Heart right ventricle (tissue), 16 donors: ENCODE measurements at regions not wholly inside any gene's neighbourhood (a gene's known extent, or its start where the extent isn't known, plus 50 kb on each side); places are given as distances from the start of the nearest gene placed in this dataset.
"Not testable (repeated sequence)": the region's sequence is repeated elsewhere in the genome, so short reads cannot be mapped to it uniquely, and the experiment has no call there.

Experiments used
- ATAC-seq, 8 donors: fragments of 200-7000 bp; cut with Tn5 transposase; one replicate each; pipeline ENCODE4 v1.9.1; 2020; ENCODE audit warnings: mild to moderate bottlenecking in 8 of 8, moderate library complexity in 8 of 8, moderate number of reproducible peaks in 1 of 8
- DNase-seq, 2 donors: peaks; one replicate each; pipeline ENCODE4 v3.0.0-alpha.2; 2020
- H3K27ac ChIP-seq, 10 donors: fragments of 200-600 bp; sonication (generic) in 2 of 10; one replicate each; pipeline versions ENCODE4 v1.5.0 to v1.8.0; 2020 to 2022; ENCODE audit warnings: mild to moderate bottlenecking in 3 of 10
- H3K27me3 ChIP-seq, 7 donors: fragments of 200-600 bp; one replicate each; pipeline ENCODE4 v1.8.0; 2021 to 2022; ENCODE audit warnings: mild to moderate bottlenecking in 2 of 7
- H3K36me3 ChIP-seq, 9 donors: fragments of 200-600 bp; sonication (generic) in 1 of 9; one replicate each; pipeline versions ENCODE4 v1.5.0 to v1.8.0; 2020 to 2022; ENCODE audit warnings: mild to moderate bottlenecking in 2 of 9
- H3K4me1 ChIP-seq, 9 donors: fragments of 200-600 bp; sonication (generic) in 1 of 9; one replicate each; pipeline versions ENCODE4 v1.5.0 to v1.8.0; 2020 to 2022; ENCODE audit warnings: mild to moderate bottlenecking in 4 of 9
- H3K4me3 ChIP-seq, 10 donors: fragments of 200-600 bp; sonication (generic) in 2 of 10; one replicate each; pipeline versions ENCODE4 v1.5.0 to v1.8.0; 2020 to 2022; ENCODE audit warnings: mild to moderate bottlenecking in 7 of 10, moderate library complexity in 2 of 10
- H3K9me3 ChIP-seq, 11 donors: fragments of 200-600 bp in 10 of 11; sonication (generic) in 2 of 11; one replicate each; pipeline versions ENCODE4 v1.5.0 to v1.8.0; 2013 to 2022; ENCODE audit warnings: mild to moderate bottlenecking in 2 of 11, control low read depth in 1 of 11, moderate library complexity in 1 of 11
- WGBS, 2 donors: extraction: QIAGEN DNeasy Blood & Tissue Kit; methylation state at CpG; one replicate each; pipeline ENCODE4 v1.1.7; 2013; ENCODE audit warnings: inconsistent platforms in 1 of 2; 5-methylcytosine and 5-hydroxymethylcytosine counted together
- intact Hi-C, 10 donors: fragments of 100-400 bp; cut with DNase I; formaldehyde crosslinking; loops; one replicate each; pipeline versions ENCODE4 v1.11.1 to v1.14.2; 2022
- TF ChIP-seq, protein P1 (sequence below), 9 donors: fragments of 200-600 bp; sonication (generic) in 2 of 9; IDR thresholded peaks; one replicate each; pipeline versions ENCODE4 v1.5.0 to v1.8.0; 2021 to 2022; ENCODE audit warnings: antibody characterized with exemption in 9 of 9, mild to moderate bottlenecking in 5 of 9, moderate library complexity in 1 of 9
- donor health status: Arrhythmogenic right ventricular cardiomyopathy.
- donor health status: ischemic (EF 13 %, LVEDD 7.1; RV severe dilation, severe dysfunction).
- donor health status: healthy with polysubstance abuse.
- donor health status: DM: no; HTN: yes; CAD: no.
- donor health status: DM: no; HTN: no; CAD: no.
- donor health status: ischemic (EF 25% LVEDD 6.9; RV normal size, moderate dysfunction).
- donor health status: ischemic (EF 25% LVEDD 5.7; RV mildly dilated, moderate dysfunction).
- donor health status: healthy.
- donor health status: DM: yes; HTN: yes; CAD: no.
- donor health status: Ischemic cardiomyopathy.
- donor health status: ischemic (EF 35%, LVEDD 5.7; RV mildly dilated, moderate dysfunction).
- donor health status: nonischemic (EF 11% LVEDD 7.7; RV severe dilation, severe dysfunction).
- donor health status: DM: yes; HTN: yes; CAD: no.
- donor health status: PGD.
- donor health status: ischemic (EF 29% LVEDD 5.4; RV normal size, mild dysfunction).
- donor health status: nonischemic (EF 23%, LVEDD 6.1; RV moderate dilation, normal function).

DNA sequence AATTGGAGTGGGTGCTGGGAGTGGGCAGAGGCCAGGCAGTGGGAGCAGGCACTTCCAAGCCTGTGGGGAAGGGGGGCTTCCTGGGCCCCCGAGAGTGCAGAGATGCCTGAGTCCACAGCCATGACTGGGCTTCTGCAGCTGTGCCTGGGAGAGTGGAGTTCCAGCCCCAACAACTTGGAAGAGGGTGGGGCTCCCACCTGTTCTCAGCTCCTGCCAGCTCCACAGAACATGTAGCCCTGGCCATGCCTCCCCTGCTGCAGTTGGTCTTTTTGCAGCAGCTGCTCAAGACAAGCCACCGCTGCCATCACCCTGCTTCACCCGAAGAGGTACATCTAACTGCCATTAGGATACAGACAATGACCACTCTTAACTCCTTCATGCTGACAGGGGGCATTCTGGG lies 1092.3 kb downstream of the KHDRBS2 start:
- H3K27me3 ChIP-seq, result no peaks in the 10 kb centered on the region
- ATAC-seq (no peak), DNase-seq (no peak)
- no peaks in the 10 kb centered on the region for H3K36me3 ChIP-seq
- TF ChIP-seq, protein P1, sequence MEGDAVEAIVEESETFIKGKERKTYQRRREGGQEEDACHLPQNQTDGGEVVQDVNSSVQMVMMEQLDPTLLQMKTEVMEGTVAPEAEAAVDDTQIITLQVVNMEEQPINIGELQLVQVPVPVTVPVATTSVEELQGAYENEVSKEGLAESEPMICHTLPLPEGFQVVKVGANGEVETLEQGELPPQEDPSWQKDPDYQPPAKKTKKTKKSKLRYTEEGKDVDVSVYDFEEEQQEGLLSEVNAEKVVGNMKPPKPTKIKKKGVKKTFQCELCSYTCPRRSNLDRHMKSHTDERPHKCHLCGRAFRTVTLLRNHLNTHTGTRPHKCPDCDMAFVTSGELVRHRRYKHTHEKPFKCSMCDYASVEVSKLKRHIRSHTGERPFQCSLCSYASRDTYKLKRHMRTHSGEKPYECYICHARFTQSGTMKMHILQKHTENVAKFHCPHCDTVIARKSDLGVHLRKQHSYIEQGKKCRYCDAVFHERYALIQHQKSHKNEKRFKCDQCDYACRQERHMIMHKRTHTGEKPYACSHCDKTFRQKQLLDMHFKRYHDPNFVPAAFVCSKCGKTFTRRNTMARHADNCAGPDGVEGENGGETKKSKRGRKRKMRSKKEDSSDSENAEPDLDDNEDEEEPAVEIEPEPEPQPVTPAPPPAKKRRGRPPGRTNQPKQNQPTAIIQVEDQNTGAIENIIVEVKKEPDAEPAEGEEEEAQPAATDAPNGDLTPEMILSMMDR (IDR thresholded peaks at IDR 0.05), result no peak
- WGBS, 2 donors, result 63 to 70% methylated on average over 3 of the region's 3 CpGs
- no peaks in the 10 kb centered on the region for H3K4me1 ChIP-seq
- intact Hi-C loops, result no loop called here
- H3K27ac ChIP-seq, result no peak overlapping the region
- H3K4me3 ChIP-seq, result no peak overlapping the region
- peaks cover 0 to 63% (median 0%) of the 10 kb centered on the region in 11 donors for H3K9me3 ChIP-seq

GRCh38 chr6:61192610-61193009 lies 1093.4 kb downstream of the KHDRBS2 start:
- Histone ChIP-seq H3K9me3 (peaks cover 0 to 64% (median 0%) of the 10 kb centered on the region in 11 donors), H3K36me3 (no peaks in the 10 kb centered on the region), H3K27ac (no peak overlapping the region), H3K4me3 (no peak overlapping the region), H3K27me3 (no peaks in the 10 kb centered on the region), H3K4me1 (no peaks in the 10 kb centered on the region)
- WGBS, 2 donors, result 16 to 21% methylated on average over 2 of the region's 2 CpGs
- DNase-seq (no peak), ATAC-seq (no peak)
- TF ChIP-seq, protein P1 (IDR thresholded peaks at IDR 0.05), result no peak
- intact Hi-C loops, result no loop called here

- TF ChIP-seq, protein P1 (IDR thresholded peaks at IDR 0.05), result no peak
- intact Hi-C loops, result no loop called here
- Histone ChIP-seq H3K4me3 (no peak overlapping the region), H3K36me3 (no peaks in the 10 kb centered on the region), H3K4me1 (no peaks in the 10 kb centered on the region), H3K27me3 (no peaks in the 10 kb centered on the region), H3K9me3 (peaks cover 0 to 28% (median 0%) of the 10 kb centered on the region in 11 donors), H3K27ac (no peak overlapping the region)
- no peak for DNase-seq
- 70 to 74% methylated on average over 2 of the region's 2 CpGs for WGBS, 2 donors
- ATAC-seq, result no peak
These were observed 1117.1 kb downstream of the KHDRBS2 start for GRCh38 chr6:61168878-61169277.

DNA sequence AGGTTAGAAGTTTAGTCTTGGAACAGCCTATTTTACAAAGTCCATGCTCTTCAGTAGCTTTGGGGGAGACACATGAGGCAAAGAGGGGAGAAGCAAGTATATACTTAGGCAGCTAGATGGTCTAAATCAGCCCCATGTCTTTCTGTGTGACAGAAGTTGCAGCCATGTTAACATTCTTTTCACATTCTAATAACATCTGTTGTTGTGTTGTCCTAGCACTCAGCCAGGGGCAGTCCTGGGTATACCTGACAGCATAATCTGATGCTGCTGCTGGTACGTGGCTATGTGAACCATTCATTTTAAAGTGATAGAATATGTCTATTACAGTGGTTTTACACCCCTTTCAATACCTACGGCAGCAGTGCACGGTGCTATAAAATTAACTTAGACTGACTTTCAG lies 1137.0 kb downstream of the KHDRBS2 start:
- H3K4me3 ChIP-seq, H3K27me3 ChIP-seq, H3K4me1 ChIP-seq, DNase-seq, H3K27ac ChIP-seq, intact Hi-C loops, H3K36me3 ChIP-seq, ATAC-seq, H3K9me3 ChIP-seq: not testable (repeated sequence)
- WGBS, 2 donors, result 70 to 71% methylated on average over 3 of the region's 3 CpGs

DNA sequence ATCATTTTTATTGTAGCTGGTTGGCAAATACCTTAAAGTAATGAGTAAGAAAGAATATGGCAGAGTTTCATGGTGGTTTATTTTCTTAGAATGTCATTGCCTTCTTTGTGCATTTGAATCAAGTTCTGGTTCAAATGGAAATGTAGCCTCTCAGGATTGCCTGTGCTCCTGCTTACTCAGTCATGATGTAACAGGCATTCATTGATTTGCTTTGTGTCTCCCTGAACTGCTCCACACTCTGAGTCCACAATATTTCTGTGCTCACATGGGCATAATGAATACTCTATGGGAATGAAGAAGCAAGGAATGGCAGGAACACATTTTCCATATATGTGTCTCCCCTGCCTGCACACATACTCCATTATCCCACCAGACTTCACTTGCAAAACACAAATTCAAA lies 1143.8 kb downstream of the KHDRBS2 start:
- DNase-seq, H3K27me3 ChIP-seq, H3K4me3 ChIP-seq, ATAC-seq, H3K9me3 ChIP-seq, H3K27ac ChIP-seq, H3K4me1 ChIP-seq, intact Hi-C loops, H3K36me3 ChIP-seq: not testable (repeated sequence)

DNA sequence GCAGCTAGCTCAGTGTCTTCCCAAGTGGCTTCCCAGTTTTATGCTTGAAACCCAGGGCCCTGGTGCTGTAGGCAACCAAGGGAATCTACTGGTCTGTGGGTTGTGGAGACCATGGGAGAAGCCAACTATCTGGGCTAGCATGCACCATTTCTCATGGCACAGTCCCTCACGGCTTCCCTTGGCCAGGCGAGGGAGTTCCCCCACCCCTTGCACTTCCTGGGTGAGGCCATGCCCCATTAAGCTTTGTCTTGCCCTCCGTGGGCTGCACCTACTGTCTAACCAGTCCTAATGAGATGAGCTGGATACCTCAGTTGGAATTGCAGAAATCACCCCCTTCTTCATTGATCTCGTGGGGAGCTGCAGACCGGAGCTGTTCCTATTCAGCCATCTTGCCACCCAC lies 1152.0 kb downstream of the KHDRBS2 start:
- Histone ChIP-seq H3K36me3 (no peaks in the 10 kb centered on the region), H3K9me3 (peaks cover 0 to 27% (median 0%) of the 10 kb centered on the region in 11 donors), H3K4me3 (no peak overlapping the region), H3K27ac (no peak overlapping the region), H3K4me1 (no peaks in the 10 kb centered on the region), H3K27me3 (no peaks in the 10 kb centered on the region)
- DNase-seq (no peak), ATAC-seq (no peak)
- intact Hi-C loops, result no loop called here
- TF ChIP-seq, protein P1 (IDR thresholded peaks at IDR 0.05), result no peak
- 69 to 81% methylated on average over 5 of the region's 5 CpGs for WGBS, 2 donors

- H3K36me3 ChIP-seq, H3K27me3 ChIP-seq, intact Hi-C loops, ATAC-seq, H3K4me1 ChIP-seq, H3K9me3 ChIP-seq, H3K27ac ChIP-seq, H3K4me3 ChIP-seq, DNase-seq: not testable (repeated sequence)
- 77 to 88% methylated on average over 1 of the region's 1 CpG for WGBS, 2 donors
These were observed 1171.8 kb downstream of the KHDRBS2 start for GRCh38 chr6:61114185-61114584.

- H3K4me3 ChIP-seq, H3K36me3 ChIP-seq, DNase-seq, H3K4me1 ChIP-seq, H3K27me3 ChIP-seq, intact Hi-C loops, H3K27ac ChIP-seq, ATAC-seq: not testable (repeated sequence)
- WGBS, 2 donors, result 81 to 92% methylated on average over 7 of the region's 7 CpGs
- H3K9me3 ChIP-seq, result peaks cover 0 to 14% (median 0%) of the 10 kb centered on the region in 11 donors
These were observed 1178.1 kb downstream of the KHDRBS2 start for GRCh38 chr6:61107914-61108313.
